H9 (cell line): ENCODE measurements at regions not wholly inside any gene's neighbourhood (a gene's known extent, or its start where the extent isn't known, plus 50 kb on each side); places are given as distances from the start of the nearest gene placed in this dataset.
A peak's percentile ranks its signal among the peaks of the same experiment; 100 is the strongest.

Experiments
- DNase-seq: peaks from one replicate; pipeline ENCODE4 v3.0.0-alpha.2; 2017
- H2AFZ ChIP-seq: one replicate; pipeline ENCODE4 v1.6.1; 2013; ENCODE audit warnings: mild to moderate bottlenecking, low read length, control low read depth, moderate library complexity
- H2AK5ac ChIP-seq: 2 replicates; pipeline ENCODE4 v1.6.1; 2013; ENCODE audit warnings: low read length, control low read depth, mixed read lengths; ENCODE audit not compliant: insufficient read length
- H2BK120ac ChIP-seq: one replicate; pipeline ENCODE4 v1.6.1; 2013; ENCODE audit warnings: low read depth, mild to moderate bottlenecking, low read length, control low read depth, inconsistent platforms; ENCODE audit not compliant: poor library complexity, severe bottlenecking
- H2BK12ac ChIP-seq: 2 replicates; pipeline ENCODE4 v1.6.1; 2013; ENCODE audit warnings: low read length, control low read depth, mixed read lengths, low read depth; ENCODE audit not compliant: insufficient read length
- H2BK15ac ChIP-seq: 2 replicates; pipeline ENCODE4 v1.6.1; 2013; ENCODE audit warnings: low read depth, low read length, control low read depth
- H2BK20ac ChIP-seq: one replicate; pipeline ENCODE4 v1.6.1; 2013; ENCODE audit warnings: low read depth, mild to moderate bottlenecking, low read length, control low read depth, inconsistent platforms; ENCODE audit not compliant: poor library complexity, severe bottlenecking
- H2BK5ac ChIP-seq: 2 replicates; pipeline ENCODE4 v1.6.1; 2013; ENCODE audit warnings: low read length, control low read depth, mixed read lengths; ENCODE audit not compliant: insufficient read length
- H3K14ac ChIP-seq: 2 replicates; pipeline ENCODE4 v1.6.1; 2013; ENCODE audit warnings: low read length, control low read depth; ENCODE audit not compliant: insufficient read depth
- H3K18ac ChIP-seq: 2 replicates; pipeline ENCODE4 v1.6.1; 2013; ENCODE audit warnings: low read depth, mild to moderate bottlenecking, mixed read lengths, low read length, control low read depth; ENCODE audit not compliant: insufficient read length
- H3K23ac ChIP-seq: 2 replicates; pipeline ENCODE4 v1.6.1; 2013; ENCODE audit warnings: low read length, control low read depth, mixed read lengths, low read depth; ENCODE audit not compliant: insufficient read length
- H3K23me2 ChIP-seq: 2 replicates; pipeline ENCODE4 v1.6.1; 2013; ENCODE audit warnings: low read depth, mild to moderate bottlenecking, mixed read lengths, low read length, control low read depth; ENCODE audit not compliant: insufficient read length, poor library complexity, severe bottlenecking
- H3K27ac ChIP-seq: 2 replicates; pipeline ENCODE4 v1.5.1; 2013; ENCODE audit warnings: low read length, control low read depth, mixed read lengths, low read depth; ENCODE audit not compliant: insufficient read length
- H3K27me3 ChIP-seq: 2 replicates; pipeline ENCODE4 v1.6.1; 2013; ENCODE audit warnings: low read length, control low read depth, inconsistent platforms; ENCODE audit not compliant: insufficient read depth
- H3K4ac ChIP-seq: 2 replicates; pipeline ENCODE4 v1.6.1; 2013; ENCODE audit warnings: low read depth, mild to moderate bottlenecking, control low read depth, inconsistent platforms, low read length, moderate library complexity
- H3K4me1 ChIP-seq: 2 replicates; pipeline ENCODE4 v1.6.1; 2013; ENCODE audit warnings: low read length, control low read depth, inconsistent platforms; ENCODE audit not compliant: insufficient read depth
- H3K4me2 ChIP-seq: 2 replicates; pipeline ENCODE4 v1.6.1; 2013; ENCODE audit warnings: low read length, control low read depth, mixed read lengths; ENCODE audit not compliant: insufficient read length, insufficient read depth
- H3K56ac ChIP-seq: 2 replicates; pipeline ENCODE4 v1.6.1; 2013; ENCODE audit warnings: low read depth, mild to moderate bottlenecking, mixed read lengths, low read length, control low read depth; ENCODE audit not compliant: insufficient read length
- H3K79me1 ChIP-seq: 2 replicates; pipeline ENCODE4 v1.6.1; 2013; ENCODE audit warnings: low read depth, mild to moderate bottlenecking, moderate library complexity, low read length, control low read depth, inconsistent platforms; ENCODE audit not compliant: insufficient read depth, poor library complexity, severe bottlenecking
- H3K79me2 ChIP-seq: 2 replicates; pipeline ENCODE4 v1.6.1; 2013; ENCODE audit warnings: low read length, control low read depth, inconsistent platforms; ENCODE audit not compliant: insufficient read depth
- H3K9ac ChIP-seq: 2 replicates; pipeline ENCODE4 v1.6.1; 2013; ENCODE audit warnings: low read length, control low read depth, mixed read lengths; ENCODE audit not compliant: insufficient read length; ENCODE audit errors: extremely low read depth
- H3K9me3 ChIP-seq: one replicate; pipeline ENCODE4 v1.6.1; 2013; ENCODE audit warnings: low read depth, low read length, inconsistent platforms; ENCODE audit not compliant: control insufficient read depth
- H3T11ph ChIP-seq: one replicate; pipeline ENCODE4 v1.6.1; 2013; ENCODE audit warnings: mild to moderate bottlenecking, low read length, control low read depth, inconsistent platforms
- H4K20me1 ChIP-seq: one replicate; pipeline ENCODE4 v1.6.1; 2013; ENCODE audit not compliant: control insufficient read depth, insufficient read length, insufficient read depth
- H4K5ac ChIP-seq: 2 replicates; pipeline ENCODE4 v1.6.1; 2013; ENCODE audit warnings: low read depth, mild to moderate bottlenecking, mixed read lengths, low read length, control low read depth; ENCODE audit not compliant: insufficient read length
- H4K8ac ChIP-seq: replicated peaks from 2 replicates; pipeline ENCODE4 v1.6.1; 2013; ENCODE audit warnings: low read length, control low read depth, mixed read lengths, low read depth; ENCODE audit not compliant: insufficient read length
- H4K91ac ChIP-seq: 2 replicates; pipeline ENCODE4 v1.6.1; 2013; ENCODE audit warnings: low read depth, mild to moderate bottlenecking, moderate library complexity, mixed read lengths, low read length, control low read depth; ENCODE audit not compliant: insufficient read length
- H3K27ac Mint-ChIP-seq, 3 experiments: 2 replicates in 2 of 3; 3 replicates in 1 of 3; pipeline ENCODE4 v1.8.0; 2020 to 2021; ENCODE audit warnings: mixed read lengths in 3 of 3, mild to moderate bottlenecking in 1 of 3, moderate library complexity in 1 of 3
- H3K27me3 Mint-ChIP-seq: 2 replicates; pipeline ENCODE4 v1.8.0; 2021; ENCODE audit warnings: low read depth, mild to moderate bottlenecking, moderate library complexity, mixed read lengths
- H3K36me3 Mint-ChIP-seq, 3 experiments: 2 replicates in 2 of 3; 3 replicates in 1 of 3; pipeline ENCODE4 v1.8.0; 2020 to 2021; ENCODE audit warnings: low read depth in 3 of 3, mixed read lengths in 3 of 3; ENCODE audit not compliant: insufficient read depth in 1 of 3
- H3K4me1 Mint-ChIP-seq, 2 experiments: 2 replicates each; pipeline ENCODE4 v1.8.0; 2020; ENCODE audit warnings: mixed read lengths in 2 of 2
- H3K4me3 Mint-ChIP-seq, 2 experiments: 2 replicates in 1 of 2; 3 replicates in 1 of 2; pipeline ENCODE4 v1.8.0; 2020 to 2021; ENCODE audit warnings: mild to moderate bottlenecking in 2 of 2, mixed read lengths in 2 of 2, moderate library complexity in 1 of 2
- H3K9me3 Mint-ChIP-seq, 2 experiments: 2 replicates in 1 of 2; 3 replicates in 1 of 2; pipeline ENCODE4 v1.8.0; 2020; ENCODE audit warnings: mild to moderate bottlenecking in 2 of 2, mixed read lengths in 2 of 2, moderate library complexity in 1 of 2
- WGBS: extraction: QIAGEN DNeasy Blood & Tissue Kit; methylation state at CpG from one replicate; pipeline ENCODE4 v1.1.7; 2013; ENCODE audit warnings: missing lambda C conversion rate, low lambda C conversion rate, mixed read lengths; ENCODE audit not compliant: insufficient read length; ENCODE audit errors: extremely low coverage; 5-methylcytosine and 5-hydroxymethylcytosine counted together
- TF ChIP-seq, protein P1 (sequence below): fragments of 200-600 bp; sonication (generic); conservative IDR thresholded peaks from 3 replicates; pipeline ENCODE4 v1.8.0; 2021; ENCODE audit warnings: antibody characterized with exemption, mild to moderate bottlenecking

DNA sequence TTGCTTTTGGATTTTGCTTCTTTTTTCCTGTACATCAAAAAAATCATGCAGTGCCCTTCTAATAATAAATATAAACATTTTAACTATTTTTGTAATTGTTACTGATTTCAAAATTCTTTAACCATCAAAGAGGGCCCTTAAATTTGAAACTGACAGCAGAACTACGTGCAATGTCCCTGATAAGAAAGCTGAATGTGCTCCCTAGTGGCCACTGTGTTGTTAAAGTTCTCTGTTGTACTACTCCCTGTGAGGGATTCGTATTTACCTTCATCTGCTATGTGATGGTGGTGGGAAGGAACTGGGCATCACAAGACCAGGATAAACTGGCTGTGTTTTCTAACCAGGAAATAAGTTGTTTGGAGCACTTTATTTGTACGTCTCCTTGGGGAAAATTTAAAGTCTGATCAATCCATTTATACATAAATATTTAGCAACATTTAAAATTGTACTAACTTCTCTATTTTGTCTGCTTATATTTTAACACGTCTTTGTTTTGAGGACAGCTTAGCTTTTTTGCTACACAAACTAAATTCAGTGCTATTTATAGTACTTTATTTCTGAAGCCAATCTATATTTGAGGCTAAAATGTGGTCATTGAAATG, 322.4 kb downstream of the HGF start:
- Histone ChIP-seq H3K79me2 (no peaks in the 10 kb centered on the region), H3K9ac (no peak overlapping the region), H3K18ac (no peak overlapping the region), H2BK20ac (no peak overlapping the region), H2AFZ (no peak overlapping the region), H2BK5ac (no peak overlapping the region), H3K14ac (no peak overlapping the region), H3K4ac (no peak overlapping the region), H2BK15ac (no peak overlapping the region), H3K23ac (no peak overlapping the region), H2AK5ac (no peak overlapping the region), H3K4me2 (no peak overlapping the region), H4K91ac (no peak overlapping the region), H3K56ac (no peak overlapping the region), H2BK12ac (no peak overlapping the region), H3K9me3 (no peaks in the 10 kb centered on the region), H3K4me1 (no peaks in the 10 kb centered on the region), H4K8ac (no peak overlapping the region), H3K23me2 (no peaks in the 10 kb centered on the region), H4K5ac (no peak overlapping the region), H3T11ph (no peak overlapping the region), H2BK120ac (no peak overlapping the region), H3K27me3 (no peaks in the 10 kb centered on the region), H3K79me1 (no peaks in the 10 kb centered on the region), H4K20me1 (no peaks in the 10 kb centered on the region), H3K27ac (no peak overlapping the region)
- H3K4me1 Mint-ChIP-seq = no peaks in the 10 kb centered on the region
- H3K27me3 Mint-ChIP-seq = no peaks in the 10 kb centered on the region
- H3K9me3 Mint-ChIP-seq = no peaks in the 10 kb centered on the region
- H3K4me3 Mint-ChIP-seq = no peak overlapping the region
- H3K36me3 Mint-ChIP-seq = no peaks in the 10 kb centered on the region
- no peak for DNase-seq
- TF ChIP-seq, protein P1, sequence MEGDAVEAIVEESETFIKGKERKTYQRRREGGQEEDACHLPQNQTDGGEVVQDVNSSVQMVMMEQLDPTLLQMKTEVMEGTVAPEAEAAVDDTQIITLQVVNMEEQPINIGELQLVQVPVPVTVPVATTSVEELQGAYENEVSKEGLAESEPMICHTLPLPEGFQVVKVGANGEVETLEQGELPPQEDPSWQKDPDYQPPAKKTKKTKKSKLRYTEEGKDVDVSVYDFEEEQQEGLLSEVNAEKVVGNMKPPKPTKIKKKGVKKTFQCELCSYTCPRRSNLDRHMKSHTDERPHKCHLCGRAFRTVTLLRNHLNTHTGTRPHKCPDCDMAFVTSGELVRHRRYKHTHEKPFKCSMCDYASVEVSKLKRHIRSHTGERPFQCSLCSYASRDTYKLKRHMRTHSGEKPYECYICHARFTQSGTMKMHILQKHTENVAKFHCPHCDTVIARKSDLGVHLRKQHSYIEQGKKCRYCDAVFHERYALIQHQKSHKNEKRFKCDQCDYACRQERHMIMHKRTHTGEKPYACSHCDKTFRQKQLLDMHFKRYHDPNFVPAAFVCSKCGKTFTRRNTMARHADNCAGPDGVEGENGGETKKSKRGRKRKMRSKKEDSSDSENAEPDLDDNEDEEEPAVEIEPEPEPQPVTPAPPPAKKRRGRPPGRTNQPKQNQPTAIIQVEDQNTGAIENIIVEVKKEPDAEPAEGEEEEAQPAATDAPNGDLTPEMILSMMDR = peak; percentile 67
- no CpG with 5 or more reads among the region's 4 CpGs for WGBS
- H3K27ac Mint-ChIP-seq = no peak overlapping the region
